Type B pancreatic cell (in vitro differentiated cells): ENCODE measurements at regions not wholly inside any gene's neighbourhood (a gene's known extent, or its start where the extent isn't known, plus 50 kb on each side); places are given as distances from the start of the nearest gene placed in this dataset.

Experiments
- DNase-seq: peaks from one replicate; pipeline ENCODE4 v3.0.0; 2021; ENCODE audit warnings: mixed read lengths; ENCODE audit not compliant: unreplicated experiment; ENCODE audit errors: extremely low spot score
- H3K27ac Mint-ChIP-seq: 2 replicates; pipeline ENCODE4 v1.8.0; 2021; ENCODE audit warnings: mild to moderate bottlenecking, mixed read lengths
- H3K27me3 Mint-ChIP-seq: 2 replicates; pipeline ENCODE4 v1.8.0; 2021; ENCODE audit warnings: mixed read lengths
- H3K36me3 Mint-ChIP-seq: 2 replicates; pipeline ENCODE4 v1.8.0; 2021; ENCODE audit warnings: mixed read lengths
- H3K4me1 Mint-ChIP-seq: one replicate; pipeline ENCODE4 v1.8.0; 2021; ENCODE audit warnings: mixed read lengths; ENCODE audit not compliant: unreplicated experiment
- H3K4me3 Mint-ChIP-seq: 2 replicates; pipeline ENCODE4 v1.8.0; 2021; ENCODE audit warnings: mild to moderate bottlenecking, mixed read lengths
- H3K9me3 Mint-ChIP-seq: 2 replicates; pipeline ENCODE4 v1.8.0; 2021; ENCODE audit warnings: mixed read lengths
- TF ChIP-seq, protein P1 (sequence below): fragments of 200-600 bp; sonication (generic); conservative IDR thresholded peaks from 2 replicates; pipeline ENCODE4 v1.5.0; 2021; ENCODE audit warnings: antibody characterized with exemption, mild to moderate bottlenecking

DNA sequence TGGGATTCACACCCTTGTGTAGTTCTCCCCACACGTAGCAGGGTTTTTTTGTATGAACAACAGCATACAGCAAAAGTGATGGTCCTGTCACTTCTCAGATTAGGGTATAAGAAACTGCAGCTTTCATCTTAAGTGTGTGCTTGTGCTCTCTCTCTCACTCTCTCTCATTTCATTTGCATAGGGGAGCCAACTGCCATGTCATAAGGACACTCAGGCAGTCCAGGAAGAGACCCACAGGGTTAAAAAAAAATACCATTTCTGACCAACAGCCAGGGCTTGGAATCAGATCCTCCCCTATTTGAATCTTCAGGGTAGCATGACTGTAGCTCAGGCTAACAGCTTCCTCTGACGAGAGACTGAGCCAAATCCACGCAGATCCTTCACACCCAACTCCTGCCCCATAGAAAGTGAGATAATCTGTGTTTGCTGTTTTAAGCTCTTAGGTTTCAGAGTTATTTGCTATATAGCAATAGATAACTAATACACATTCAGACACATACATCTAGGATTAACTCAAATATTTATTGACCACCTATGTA, 331.2 kb downstream of the PAPSS1 start:
- no peaks in the 10 kb centered on the region for H3K36me3 Mint-ChIP-seq
- H3K4me3 Mint-ChIP-seq: no peak overlapping the region
- no peak for DNase-seq
- H3K27me3 Mint-ChIP-seq: no peaks in the 10 kb centered on the region
- TF ChIP-seq, protein P1, sequence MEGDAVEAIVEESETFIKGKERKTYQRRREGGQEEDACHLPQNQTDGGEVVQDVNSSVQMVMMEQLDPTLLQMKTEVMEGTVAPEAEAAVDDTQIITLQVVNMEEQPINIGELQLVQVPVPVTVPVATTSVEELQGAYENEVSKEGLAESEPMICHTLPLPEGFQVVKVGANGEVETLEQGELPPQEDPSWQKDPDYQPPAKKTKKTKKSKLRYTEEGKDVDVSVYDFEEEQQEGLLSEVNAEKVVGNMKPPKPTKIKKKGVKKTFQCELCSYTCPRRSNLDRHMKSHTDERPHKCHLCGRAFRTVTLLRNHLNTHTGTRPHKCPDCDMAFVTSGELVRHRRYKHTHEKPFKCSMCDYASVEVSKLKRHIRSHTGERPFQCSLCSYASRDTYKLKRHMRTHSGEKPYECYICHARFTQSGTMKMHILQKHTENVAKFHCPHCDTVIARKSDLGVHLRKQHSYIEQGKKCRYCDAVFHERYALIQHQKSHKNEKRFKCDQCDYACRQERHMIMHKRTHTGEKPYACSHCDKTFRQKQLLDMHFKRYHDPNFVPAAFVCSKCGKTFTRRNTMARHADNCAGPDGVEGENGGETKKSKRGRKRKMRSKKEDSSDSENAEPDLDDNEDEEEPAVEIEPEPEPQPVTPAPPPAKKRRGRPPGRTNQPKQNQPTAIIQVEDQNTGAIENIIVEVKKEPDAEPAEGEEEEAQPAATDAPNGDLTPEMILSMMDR: no peak
- no peak overlapping the region for H3K27ac Mint-ChIP-seq
- H3K4me1 Mint-ChIP-seq: no peaks in the 10 kb centered on the region
- peaks cover 13% of the 10 kb centered on the region for H3K9me3 Mint-ChIP-seq

DNA sequence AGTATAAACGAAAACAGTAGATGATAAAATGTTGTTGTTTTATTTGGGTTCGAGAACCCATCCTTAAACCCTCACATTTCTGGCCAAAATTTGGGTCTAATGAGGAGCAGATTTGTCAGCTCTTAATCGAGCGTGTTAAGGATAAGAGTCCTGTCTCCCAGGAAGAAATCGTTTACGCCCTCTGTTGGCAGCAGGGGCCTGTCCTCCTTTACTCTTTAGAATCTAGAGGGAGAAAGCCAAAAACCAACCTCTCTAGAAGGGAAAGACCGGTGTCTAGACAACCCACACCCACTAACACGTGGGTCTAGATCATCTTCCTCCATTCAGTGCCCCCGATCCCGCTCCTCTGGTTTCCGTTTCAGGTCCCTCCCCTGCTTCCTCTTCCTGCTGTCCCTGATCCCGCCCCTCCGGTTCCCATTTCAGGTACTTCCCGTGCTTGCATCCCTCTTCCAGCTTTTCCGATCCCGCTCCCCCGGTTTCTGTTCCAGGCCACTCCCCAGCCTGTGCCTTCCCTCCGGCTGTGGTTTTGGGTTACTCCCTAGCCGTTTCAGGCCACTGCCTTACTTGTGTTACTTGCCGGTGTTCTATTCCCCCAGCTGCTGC, 339.1 kb downstream of the PAPSS1 start:
- DNase-seq: no peak
- no peak overlapping the region for H3K4me3 Mint-ChIP-seq
- peak overlapping the region; percentile 22 for H3K27ac Mint-ChIP-seq
- peaks cover 10% of the 10 kb centered on the region for H3K4me1 Mint-ChIP-seq
- TF ChIP-seq, protein P1: no peak
- peaks cover 21% of the 10 kb centered on the region for H3K9me3 Mint-ChIP-seq
- H3K36me3 Mint-ChIP-seq: peaks cover 12% of the 10 kb centered on the region
- H3K27me3 Mint-ChIP-seq: no peaks in the 10 kb centered on the region

DNA sequence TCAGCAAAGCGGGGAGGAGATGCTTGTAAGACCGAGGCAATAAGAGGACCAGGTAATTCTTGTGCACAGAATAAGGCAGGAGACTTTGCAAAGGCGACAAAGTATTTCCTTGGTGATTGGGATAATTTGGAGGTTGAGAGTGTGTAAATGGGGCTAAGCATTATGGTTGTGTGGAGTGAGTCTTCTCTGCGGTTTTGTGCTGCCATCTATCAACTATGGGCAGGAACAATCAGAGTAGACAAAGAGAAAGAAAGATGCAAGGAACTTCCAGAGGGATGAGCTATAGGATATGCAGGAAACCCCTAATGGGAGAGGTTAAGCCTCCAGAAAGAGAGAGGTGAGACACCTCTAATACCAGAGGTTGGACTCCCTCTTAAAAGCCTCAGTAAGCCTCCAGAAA, 339.8 kb downstream of the PAPSS1 start:
- H3K36me3 Mint-ChIP-seq: peaks cover 12% of the 10 kb centered on the region
- H3K27me3 Mint-ChIP-seq: no peaks in the 10 kb centered on the region
- no peak for DNase-seq
- no peak overlapping the region for H3K4me3 Mint-ChIP-seq
- H3K27ac Mint-ChIP-seq: peak overlapping the region; percentile 85
- H3K9me3 Mint-ChIP-seq: peaks cover 17% of the 10 kb centered on the region
- TF ChIP-seq, protein P1: no peak
- peaks cover 10% of the 10 kb centered on the region for H3K4me1 Mint-ChIP-seq

DNA sequence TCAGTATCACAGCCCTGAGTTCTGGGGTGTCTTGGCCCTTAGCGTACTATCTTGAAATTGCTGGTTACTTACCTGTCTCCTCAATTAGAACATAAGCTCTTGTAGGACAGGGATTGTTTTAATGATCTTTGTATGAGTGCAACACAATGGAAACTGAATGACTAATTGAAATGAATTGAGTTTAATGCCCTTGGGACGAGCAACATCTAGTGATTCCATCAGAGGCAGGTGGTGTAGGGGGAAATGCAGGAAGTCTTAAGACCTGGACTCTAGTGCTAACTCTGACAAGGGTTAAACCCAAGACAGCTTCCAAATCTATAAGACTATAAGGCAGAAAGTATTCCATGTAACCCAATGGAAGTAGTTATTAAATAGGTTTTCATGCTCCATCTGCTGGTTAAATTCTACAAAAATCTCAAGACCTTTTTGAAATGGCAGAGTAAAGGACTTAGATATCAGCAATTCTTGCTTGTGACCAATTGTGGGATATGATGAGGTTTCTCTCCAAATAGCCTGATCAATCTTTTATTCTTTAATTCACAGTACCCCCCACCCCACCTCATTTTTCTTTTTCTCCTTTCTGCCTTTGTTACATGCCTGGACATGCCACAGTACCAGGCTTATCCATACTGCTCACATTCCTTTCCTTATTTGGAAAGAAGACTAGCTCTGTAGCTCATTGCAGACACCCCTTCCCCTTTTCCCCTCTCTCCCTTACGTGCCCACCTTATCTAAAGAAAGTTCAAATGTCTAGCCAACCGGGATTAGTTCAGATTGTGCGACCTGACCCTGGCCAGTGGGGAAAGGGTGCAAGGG, 340.8 kb downstream of the PAPSS1 start:
- peaks cover 12% of the 10 kb centered on the region for H3K36me3 Mint-ChIP-seq
- peak overlapping the region; percentile 32 for H3K4me3 Mint-ChIP-seq
- H3K9me3 Mint-ChIP-seq: peaks cover 17% of the 10 kb centered on the region
- no peaks in the 10 kb centered on the region for H3K27me3 Mint-ChIP-seq
- peaks cover 10% of the 10 kb centered on the region for H3K4me1 Mint-ChIP-seq
- H3K27ac Mint-ChIP-seq: peak overlapping the region; percentile 85
- DNase-seq: no peak
- TF ChIP-seq, protein P1: no peak

DNA sequence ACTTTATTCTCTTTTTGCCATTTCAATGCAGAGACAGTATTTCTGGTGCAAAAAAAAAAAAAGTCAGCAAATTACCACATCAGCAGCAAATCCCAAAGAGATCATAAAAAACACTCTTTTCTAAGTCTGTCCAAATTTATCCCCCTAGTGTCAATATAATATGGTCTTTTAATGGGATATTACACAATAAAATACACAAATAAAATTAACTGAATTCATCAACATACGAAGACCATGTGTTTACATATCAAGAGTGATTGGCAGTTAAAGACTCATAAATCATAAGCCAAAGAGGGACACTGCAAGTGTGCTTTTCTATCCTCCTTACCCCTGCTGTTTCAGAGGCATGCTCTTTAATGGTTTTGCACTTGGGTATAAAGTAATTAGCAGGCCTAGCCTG, 340.2 kb upstream of the DKK2 start:
- H3K36me3 Mint-ChIP-seq: peaks cover 10% of the 10 kb centered on the region
- H3K9me3 Mint-ChIP-seq: peaks cover 13% of the 10 kb centered on the region
- no peak overlapping the region for H3K4me3 Mint-ChIP-seq

More for the DNA sequence above, 340.2 kb upstream of the DKK2 start:
- H3K27ac Mint-ChIP-seq: no peak overlapping the region
- H3K4me1 Mint-ChIP-seq: peaks cover 10% of the 10 kb centered on the region
- H3K27me3 Mint-ChIP-seq: no peaks in the 10 kb centered on the region
- no peak for DNase-seq
- TF ChIP-seq, protein P1: no peak
